CD8-positive, alpha-beta memory T cell (primary cell): ENCODE measurements at regions not wholly inside any gene's neighbourhood (a gene's known extent, or its start where the extent isn't known, plus 50 kb on each side); places are given as distances from the start of the nearest gene placed in this dataset.

ENCODE experiments used
- CTCF ChIA-PET: fragments of 350-600 bp; sonication (Branson Sonifier 250); formaldehyde crosslinking; loops from one replicate; lab custom pipeline; 2021; ENCODE audit warnings: antibody characterized with exemption; lab: Charles Lee
- POLR2A ChIA-PET: fragments of 350-600 bp; sonication (Branson Sonifier 250); formaldehyde crosslinking; loops from one replicate; lab custom pipeline; 2021; ENCODE audit warnings: antibody characterized with exemption; lab: Charles Lee
- DNase-seq, 5 donors: peaks; one replicate each; pipeline versions ENCODE4 v3.0.0 to v3.0.0-alpha.2; 2020 to 2022; ENCODE audit warnings: mixed read lengths in 1 of 5
- H3K27ac ChIP-seq: one replicate; pipeline ENCODE4 v1.7.0; 2013; ENCODE audit warnings: low read depth, mild to moderate bottlenecking, low read length, moderate library complexity
- H3K27me3 ChIP-seq: 2 replicates; pipeline ENCODE4 v1.7.0; 2013; ENCODE audit warnings: low read length, mild to moderate bottlenecking; ENCODE audit not compliant: insufficient read depth, poor library complexity, severe bottlenecking
- H3K36me3 ChIP-seq: 2 replicates; pipeline ENCODE4 v1.7.0; 2013; ENCODE audit warnings: mild to moderate bottlenecking, low read length, moderate library complexity; ENCODE audit not compliant: insufficient read depth
- H3K4me1 ChIP-seq: 2 replicates; pipeline ENCODE4 v1.7.0; 2013; ENCODE audit warnings: mild to moderate bottlenecking, low read length, moderate library complexity; ENCODE audit not compliant: insufficient read depth
- H3K4me3 ChIP-seq: 2 replicates; pipeline ENCODE4 v1.7.0; 2013; ENCODE audit warnings: mild to moderate bottlenecking, low read length
- H3K9me3 ChIP-seq: 2 replicates; pipeline ENCODE4 v1.7.0; 2013; ENCODE audit warnings: mild to moderate bottlenecking, low read length
- H3K27ac Mint-ChIP-seq, 8 donors: one replicate each; pipeline ENCODE4 v1.8.0; 2020 to 2021; ENCODE audit warnings: mixed read lengths in 8 of 8, mild to moderate bottlenecking in 6 of 8, inconsistent platforms in 3 of 8, moderate library complexity in 3 of 8
- H3K27me3 Mint-ChIP-seq, 2 donors: one replicate each; pipeline ENCODE4 v1.8.0; 2020 to 2021; ENCODE audit warnings: mixed read lengths in 2 of 2, mild to moderate bottlenecking in 1 of 2, moderate library complexity in 1 of 2
- H3K36me3 Mint-ChIP-seq, 3 donors: one replicate each; pipeline ENCODE4 v1.8.0; 2020 to 2021; ENCODE audit warnings: mixed read lengths in 3 of 3, inconsistent platforms in 1 of 3, mild to moderate bottlenecking in 1 of 3
- H3K4me1 Mint-ChIP-seq, 3 donors: one replicate each; pipeline ENCODE4 v1.8.0; 2020 to 2021; ENCODE audit warnings: mixed read lengths in 3 of 3, inconsistent platforms in 1 of 3, mild to moderate bottlenecking in 1 of 3
- H3K4me3 Mint-ChIP-seq, 7 donors: one replicate each; pipeline ENCODE4 v1.8.0; 2020 to 2021; ENCODE audit warnings: mixed read lengths in 7 of 7, mild to moderate bottlenecking in 6 of 7, moderate library complexity in 4 of 7, inconsistent platforms in 2 of 7
- H3K9me3 Mint-ChIP-seq, 5 donors: one replicate each; pipeline ENCODE4 v1.8.0; 2020 to 2022; ENCODE audit warnings: mixed read lengths in 5 of 5, mild to moderate bottlenecking in 3 of 5, moderate library complexity in 2 of 5, inconsistent platforms in 1 of 5

DNA sequence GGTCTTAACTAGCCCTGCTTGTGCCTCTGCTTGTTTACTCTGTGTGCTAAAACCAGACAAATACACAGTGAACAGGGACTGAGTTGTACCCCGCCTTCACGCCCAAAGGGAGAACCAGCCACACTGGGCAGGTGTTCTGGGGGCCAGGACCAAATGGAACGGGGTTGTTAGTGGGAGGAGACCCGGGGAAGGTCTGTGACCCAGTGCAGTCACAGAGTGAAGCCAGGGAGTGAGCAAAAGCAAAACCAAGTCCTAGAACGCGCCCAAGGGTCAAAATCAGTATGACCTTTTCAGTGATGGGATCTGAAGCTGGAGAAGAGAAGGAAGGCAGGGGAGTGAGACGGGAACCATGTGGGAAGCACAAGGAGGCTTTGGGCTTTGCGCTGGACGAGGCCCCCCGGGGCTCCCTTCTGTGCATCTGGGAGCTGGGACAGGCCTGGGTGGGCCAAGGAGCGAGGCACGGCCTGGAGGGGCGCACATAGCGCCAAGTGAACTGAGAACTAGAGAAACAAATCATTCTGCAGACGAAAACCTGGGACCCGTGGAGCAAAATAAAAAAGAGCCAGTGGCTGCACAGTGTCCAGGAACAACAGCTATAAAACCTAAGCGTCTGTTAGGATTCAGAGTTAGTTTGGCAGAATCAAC is 78.3 kb upstream of the ALDH1A3 start:
- no peak overlapping the region for H3K4me3 Mint-ChIP-seq
- H3K36me3 ChIP-seq, result no peaks in the 10 kb centered on the region
- no peaks in the 10 kb centered on the region for H3K27me3 ChIP-seq
- no peaks in the 10 kb centered on the region for H3K4me1 Mint-ChIP-seq
- no peaks in the 10 kb centered on the region for H3K4me1 ChIP-seq
- DNase-seq, result no peak
- peaks cover 0 to 6% (median 3%) of the 10 kb centered on the region in 5 donors for H3K9me3 Mint-ChIP-seq
- H3K27ac ChIP-seq, result no peak overlapping the region
- ChIA-PET CTCF (no interaction called here), POLR2A (no interaction called here)
- peaks cover 4 to 8% of the 10 kb centered on the region in 2 donors for H3K27me3 Mint-ChIP-seq
- no peaks in the 10 kb centered on the region for H3K36me3 Mint-ChIP-seq
- no peak overlapping the region for H3K4me3 ChIP-seq
- no peak overlapping the region for H3K27ac Mint-ChIP-seq
- H3K9me3 ChIP-seq, result no peaks in the 10 kb centered on the region

DNA sequence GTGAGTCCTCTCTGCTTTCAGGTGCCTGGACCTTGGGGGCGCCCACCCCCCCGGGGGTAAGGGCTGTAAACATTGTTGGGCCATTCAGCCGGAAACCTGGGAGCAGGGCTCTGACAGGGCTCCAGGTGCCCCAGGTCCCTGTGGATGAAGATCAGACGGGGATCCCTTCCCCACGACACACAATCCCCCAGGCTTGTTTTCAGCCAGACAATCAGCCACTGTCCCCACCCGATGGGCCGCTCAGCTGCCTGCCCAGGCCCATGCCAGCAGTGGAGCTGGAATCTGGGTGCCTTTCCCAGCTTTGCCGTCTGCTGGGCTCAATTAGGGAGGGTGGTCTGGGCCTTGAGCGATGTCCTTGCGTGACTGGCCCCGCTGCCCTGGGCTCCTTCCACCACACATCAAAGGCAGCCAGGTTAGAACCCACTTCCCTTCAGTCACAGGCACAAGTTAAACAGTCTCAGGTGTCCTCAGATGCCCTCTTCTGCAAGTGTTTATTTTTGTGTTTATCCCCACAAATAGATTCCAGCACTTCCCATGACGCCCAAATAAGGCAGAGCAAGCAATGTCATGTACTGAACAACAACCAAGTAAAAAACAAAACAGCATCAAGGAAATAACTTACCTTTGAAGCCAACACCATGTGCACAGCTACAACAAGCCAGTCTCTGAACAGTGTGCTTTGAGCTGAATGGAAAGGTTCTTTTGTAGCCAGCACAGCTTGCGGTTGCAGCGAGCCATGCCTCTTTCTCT is 77.0 kb upstream of the ALDH1A3 start:
- no peaks in the 10 kb centered on the region for H3K27me3 ChIP-seq
- no peaks in the 10 kb centered on the region for H3K4me1 Mint-ChIP-seq
- peaks cover 0 to 6% (median 3%) of the 10 kb centered on the region in 5 donors for H3K9me3 Mint-ChIP-seq
- peaks cover 3 to 6% of the 10 kb centered on the region in 2 donors for H3K27me3 Mint-ChIP-seq
- no peaks in the 10 kb centered on the region for H3K36me3 ChIP-seq
- no peaks in the 10 kb centered on the region for H3K9me3 ChIP-seq
- H3K4me1 ChIP-seq, result no peaks in the 10 kb centered on the region
- H3K4me3 Mint-ChIP-seq, result no peak overlapping the region
- no peak overlapping the region for H3K27ac ChIP-seq
- no peak overlapping the region for H3K4me3 ChIP-seq
- no peaks in the 10 kb centered on the region for H3K36me3 Mint-ChIP-seq
- no peak for DNase-seq
- ChIA-PET CTCF (no interaction called here), POLR2A (no interaction called here)
- peak overlapping the region in 1 of 8 donors; percentile 15 for H3K27ac Mint-ChIP-seq

DNA sequence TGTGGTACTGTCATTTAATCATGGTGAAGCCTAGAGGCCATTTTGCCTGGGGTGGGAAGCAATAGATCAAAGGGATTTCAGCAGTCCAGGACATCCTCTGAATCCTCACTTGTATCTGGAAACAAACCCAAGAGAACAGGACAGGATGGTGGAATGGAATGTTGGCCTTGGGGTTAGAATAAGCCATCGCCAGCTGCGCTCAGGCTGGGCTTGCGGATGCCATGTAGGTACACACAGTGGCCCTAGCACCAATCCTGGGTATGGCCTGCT is 76.5 kb upstream of the ALDH1A3 start:
- ChIA-PET POLR2A (no interaction called here), CTCF (no interaction called here)
- Histone ChIP-seq H3K27me3 (no peaks in the 10 kb centered on the region), H3K4me3 (no peak overlapping the region), H3K9me3 (no peaks in the 10 kb centered on the region), H3K4me1 (no peaks in the 10 kb centered on the region), H3K36me3 (no peaks in the 10 kb centered on the region), H3K27ac (no peak overlapping the region)
- DNase-seq, result no peak
- Mint-ChIP-seq H3K36me3 (no peaks in the 10 kb centered on the region), H3K27me3 (peaks cover 3 to 6% of the 10 kb centered on the region in 2 donors), H3K4me1 (no peaks in the 10 kb centered on the region), H3K9me3 (peaks cover 0 to 6% (median 3%) of the 10 kb centered on the region in 5 donors), H3K27ac (no peak overlapping the region), H3K4me3 (no peak overlapping the region)

DNA sequence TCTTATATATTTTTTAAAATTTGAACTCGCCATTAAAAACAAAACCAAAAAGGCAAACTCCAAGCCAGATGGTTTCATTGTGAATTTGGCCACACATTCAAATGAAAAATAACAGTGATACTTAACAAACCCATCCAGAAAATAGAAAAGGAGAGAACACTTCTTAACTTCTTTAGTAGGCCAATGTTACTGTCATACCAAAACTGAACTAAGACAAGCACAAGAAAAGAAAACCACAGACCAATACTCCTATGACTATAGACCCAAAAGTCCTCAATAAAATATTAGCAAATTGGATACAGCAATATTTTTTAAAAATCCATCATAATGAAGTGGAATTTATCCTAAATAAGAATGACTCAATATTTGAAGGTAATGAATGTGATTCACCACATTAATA is 73.5 kb upstream of the ALDH1A3 start:
- H3K4me1 Mint-ChIP-seq, result no peaks in the 10 kb centered on the region
- no peak overlapping the region for H3K27ac Mint-ChIP-seq
- POLR2A ChIA-PET, result no interaction called here
- Histone ChIP-seq H3K27me3 (no peaks in the 10 kb centered on the region), H3K4me3 (no peak overlapping the region), H3K36me3 (no peaks in the 10 kb centered on the region), H3K27ac (no peak overlapping the region), H3K4me1 (no peaks in the 10 kb centered on the region), H3K9me3 (no peaks in the 10 kb centered on the region)
- no peak for DNase-seq
- peaks cover 0 to 4% of the 10 kb centered on the region in 2 donors for H3K27me3 Mint-ChIP-seq
- no peak overlapping the region for H3K4me3 Mint-ChIP-seq
- CTCF ChIA-PET, result no interaction called here
- peaks cover 0 to 2% (median 0%) of the 10 kb centered on the region in 5 donors for H3K9me3 Mint-ChIP-seq
- no peaks in the 10 kb centered on the region for H3K36me3 Mint-ChIP-seq

DNA sequence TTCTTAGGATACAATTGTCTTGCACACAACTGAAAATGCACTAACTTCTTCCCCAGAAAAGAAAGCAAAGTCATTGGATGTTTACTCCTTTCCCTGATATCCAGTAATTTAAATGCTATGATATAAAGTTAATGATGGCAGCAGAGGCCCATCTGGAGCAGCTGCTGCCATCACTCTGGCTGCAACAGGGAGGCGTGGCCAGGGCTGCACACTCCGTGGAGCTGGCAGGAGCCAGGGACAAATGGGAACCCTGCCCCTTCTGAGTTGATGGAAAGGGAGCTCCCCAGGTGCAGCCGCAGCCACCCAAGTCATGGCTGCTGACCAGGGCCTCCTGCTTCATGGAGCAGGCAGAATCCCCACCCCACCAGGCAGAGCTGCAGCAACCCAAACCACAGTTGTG is 72.6 kb upstream of the ALDH1A3 start:
- Histone ChIP-seq H3K9me3 (no peaks in the 10 kb centered on the region), H3K4me3 (no peak overlapping the region), H3K36me3 (no peaks in the 10 kb centered on the region), H3K4me1 (no peaks in the 10 kb centered on the region), H3K27me3 (no peaks in the 10 kb centered on the region), H3K27ac (no peak overlapping the region)
- Mint-ChIP-seq H3K9me3 (peaks cover 0 to 2% (median 0%) of the 10 kb centered on the region in 5 donors), H3K4me1 (no peaks in the 10 kb centered on the region), H3K36me3 (no peaks in the 10 kb centered on the region), H3K27me3 (peaks cover 0 to 12% of the 10 kb centered on the region in 2 donors), H3K4me3 (no peak overlapping the region), H3K27ac (no peak overlapping the region)
- POLR2A ChIA-PET, result no interaction called here
- CTCF ChIA-PET, result no interaction called here
- no peak for DNase-seq

DNA sequence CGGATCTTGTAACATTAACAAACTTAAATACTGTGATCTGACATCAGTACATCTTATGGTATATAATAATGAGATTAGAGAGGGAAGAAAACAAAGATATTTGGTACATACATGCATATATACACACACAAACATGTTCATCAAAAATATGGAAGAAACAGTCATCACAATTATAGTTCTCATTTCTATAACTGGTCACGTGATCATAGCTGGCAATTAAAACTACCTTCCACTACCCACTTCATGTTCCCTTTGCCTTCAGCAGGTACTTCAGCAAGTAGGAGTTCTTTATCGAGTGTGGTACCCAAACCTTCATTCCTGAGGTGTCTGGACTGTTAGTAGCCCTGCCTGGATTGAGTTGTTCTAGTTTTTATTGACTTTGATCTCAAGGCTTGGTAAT is 70.9 kb upstream of the ALDH1A3 start:
- peaks cover 0 to 2% (median 0%) of the 10 kb centered on the region in 5 donors for H3K9me3 Mint-ChIP-seq
- H3K27me3 ChIP-seq, result no peaks in the 10 kb centered on the region
- H3K4me1 ChIP-seq, result no peaks in the 10 kb centered on the region
- peaks cover 0 to 9% of the 10 kb centered on the region in 2 donors for H3K27me3 Mint-ChIP-seq
- no peaks in the 10 kb centered on the region for H3K4me1 Mint-ChIP-seq
- H3K27ac Mint-ChIP-seq, result no peak overlapping the region
- no peak overlapping the region for H3K27ac ChIP-seq
- H3K9me3 ChIP-seq, result no peaks in the 10 kb centered on the region
- no peak overlapping the region for H3K4me3 Mint-ChIP-seq
- ChIA-PET CTCF (no interaction called here), POLR2A (no interaction called here)
- H3K36me3 ChIP-seq, result no peaks in the 10 kb centered on the region
- no peak overlapping the region for H3K4me3 ChIP-seq
- no peak for DNase-seq
- no peaks in the 10 kb centered on the region for H3K36me3 Mint-ChIP-seq

DNA sequence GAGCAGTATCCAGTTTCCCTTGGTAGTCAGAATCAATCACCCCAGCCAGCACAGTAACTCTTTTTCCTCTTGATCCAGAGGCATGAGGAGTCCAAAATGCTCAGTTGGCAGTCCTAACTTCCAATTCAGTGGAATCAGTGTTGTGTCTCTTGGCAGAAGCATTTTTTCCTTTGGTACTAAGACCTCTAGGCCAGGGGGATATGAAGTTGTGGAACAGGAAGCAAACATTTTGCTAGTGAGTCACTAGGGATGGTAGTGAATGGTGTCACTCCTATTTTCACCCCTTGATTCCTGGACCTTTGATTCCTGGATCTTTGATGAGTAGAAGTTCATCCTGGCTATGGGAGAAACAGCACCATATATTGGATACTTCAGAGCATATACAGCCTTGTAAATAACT is 70.5 kb upstream of the ALDH1A3 start:
- Mint-ChIP-seq H3K36me3 (no peaks in the 10 kb centered on the region), H3K27me3 (peaks cover 0 to 9% of the 10 kb centered on the region in 2 donors), H3K9me3 (peaks cover 0 to 2% (median 0%) of the 10 kb centered on the region in 5 donors), H3K4me1 (no peaks in the 10 kb centered on the region), H3K4me3 (no peak overlapping the region), H3K27ac (no peak overlapping the region)
- Histone ChIP-seq H3K4me1 (no peaks in the 10 kb centered on the region), H3K36me3 (no peaks in the 10 kb centered on the region), H3K9me3 (no peaks in the 10 kb centered on the region), H3K27me3 (no peaks in the 10 kb centered on the region), H3K4me3 (no peak overlapping the region), H3K27ac (no peak overlapping the region)
- ChIA-PET POLR2A (no interaction called here), CTCF (no interaction called here)
- no peak for DNase-seq

DNA sequence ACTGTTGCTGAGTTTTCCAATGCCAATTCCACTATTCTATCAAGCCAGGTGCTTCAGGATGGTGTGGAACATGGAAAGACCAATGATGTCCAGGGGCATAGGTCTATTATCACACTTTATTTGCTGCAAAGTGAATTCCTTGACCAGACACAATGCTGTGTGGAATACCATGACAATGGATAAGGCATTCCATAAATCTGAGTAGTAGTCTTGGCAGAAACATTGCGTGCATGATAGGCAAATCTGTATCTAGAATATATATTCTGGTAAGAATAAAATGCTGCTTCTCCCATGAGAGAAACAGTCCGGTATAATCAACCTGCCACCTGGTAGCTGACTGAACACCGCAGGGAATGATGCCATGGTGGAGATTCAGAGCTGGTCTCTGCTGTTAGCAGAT is 70.0 kb upstream of the ALDH1A3 start:
- Histone ChIP-seq H3K27me3 (no peaks in the 10 kb centered on the region), H3K4me1 (no peaks in the 10 kb centered on the region), H3K27ac (no peak overlapping the region), H3K36me3 (no peaks in the 10 kb centered on the region), H3K4me3 (no peak overlapping the region), H3K9me3 (no peaks in the 10 kb centered on the region)
- no peaks in the 10 kb centered on the region for H3K36me3 Mint-ChIP-seq
- H3K4me3 Mint-ChIP-seq, result no peak overlapping the region
- ChIA-PET CTCF (interaction anchor here (0.6 kb wide), 1 partner anchor 175 kb away, joined by 3 read pairs; no protein-coding TSS in a partner anchor), POLR2A (no interaction called here)
- H3K4me1 Mint-ChIP-seq, result no peaks in the 10 kb centered on the region
- DNase-seq, result no peak
- H3K9me3 Mint-ChIP-seq, result peaks cover 0 to 2% (median 0%) of the 10 kb centered on the region in 5 donors
- peaks cover 0 to 9% of the 10 kb centered on the region in 2 donors for H3K27me3 Mint-ChIP-seq
- no peak overlapping the region for H3K27ac Mint-ChIP-seq
